ENCODE measurements at regions not wholly inside any gene's neighbourhood (a gene's known extent, or its start where the extent isn't known, plus 50 kb on each side); places are given as distances from the start of the nearest gene placed in this dataset.
"Not testable (repeated sequence)": the region's sequence is repeated elsewhere in the genome, so short reads cannot be mapped to it uniquely, and the experiment has no call there.

DNA sequence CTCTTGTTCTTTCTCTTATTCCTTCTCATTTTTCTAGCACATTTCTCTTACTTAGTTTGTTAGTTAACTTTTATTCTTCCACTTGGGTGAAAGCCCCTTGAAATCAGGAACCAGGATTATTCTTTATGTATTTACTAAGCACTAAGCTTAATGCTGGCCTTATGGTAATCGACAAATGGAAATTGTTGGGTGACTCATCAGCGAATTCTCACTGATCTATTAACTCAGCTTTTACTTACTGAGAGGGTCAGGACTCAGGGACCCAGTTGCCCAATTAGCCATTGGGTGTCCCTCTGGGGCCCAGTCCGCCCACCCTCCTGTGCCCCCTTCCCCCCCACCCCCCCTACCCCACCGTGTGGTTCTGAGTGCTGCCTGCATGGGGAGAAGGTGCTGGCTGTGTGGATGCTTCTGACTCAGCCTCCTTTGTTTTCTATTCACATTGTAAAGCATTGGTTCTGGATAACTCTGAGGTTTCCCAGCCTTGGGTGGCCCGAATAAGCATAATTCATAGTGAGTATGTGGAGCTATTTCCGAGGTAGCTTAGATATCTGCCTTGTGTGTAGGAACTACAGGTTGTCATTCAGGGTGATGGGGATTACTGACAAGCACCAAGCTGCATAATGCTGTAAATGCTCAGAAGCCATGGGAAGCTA is 240.9 kb downstream of the FGF9 start:
- no peak overlapping the region for H3K4me3 ChIP-seq (ENCODE audit: low read depth, low read length)
- no CpG with 5 or more reads among the region's 6 CpGs for WGBS (ENCODE audit: extremely low coverage, insufficient coverage, insufficient read length)
- no peak overlapping the region for H2BK5ac ChIP-seq (ENCODE audit: low read depth, low read length, poor library complexity)
- no peak overlapping the region for H2AK5ac ChIP-seq (ENCODE audit: low read length)
- no peak overlapping the region for H4K8ac ChIP-seq (ENCODE audit: low read depth, low read length)
- no peak overlapping the region for H3K9ac ChIP-seq (ENCODE audit: low read length)
- H3K4me2 ChIP-seq (ENCODE audit: low read length): no peak overlapping the region
- no peak overlapping the region for H2BK12ac ChIP-seq (ENCODE audit: low read length)
- no peak overlapping the region for H2BK120ac ChIP-seq (ENCODE audit: insufficient read depth, low read length, poor library complexity)
- no peak overlapping the region for H2AFZ ChIP-seq (ENCODE audit: insufficient read depth, low read length, poor library complexity)
- no peaks in the 10 kb centered on the region for H3K27me3 ChIP-seq (ENCODE audit: insufficient read depth, low read length)
- no peaks in the 10 kb centered on the region for H3K9me3 ChIP-seq (ENCODE audit: insufficient read depth, low read depth, low read length)
- H3K18ac ChIP-seq (ENCODE audit: low read length): no peak overlapping the region
- DNase-seq: no peak
- H3K27ac ChIP-seq (ENCODE audit: low read depth, low read length): no peak overlapping the region
- no peaks in the 10 kb centered on the region for H3K79me1 ChIP-seq (ENCODE audit: low read length)
- no peak overlapping the region for H3K14ac ChIP-seq (ENCODE audit: low read length)
- H4K91ac ChIP-seq (ENCODE audit: low read depth, low read length): no peak overlapping the region
- H3K23ac ChIP-seq (ENCODE audit: low read length): no peak overlapping the region
- no peak overlapping the region for H3K4ac ChIP-seq (ENCODE audit: low read depth, low read length)
- no peaks in the 10 kb centered on the region for H3K79me2 ChIP-seq (ENCODE audit: control insufficient read depth, insufficient read depth, low read length, poor library complexity)
- no peaks in the 10 kb centered on the region for H3K4me1 ChIP-seq (ENCODE audit: control insufficient read depth in 1 of 2, insufficient read depth in 2 of 2, low read length in 2 of 2)
- H4K12ac ChIP-seq (ENCODE audit: low read depth, low read length): no peak overlapping the region
- no peaks in the 10 kb centered on the region for H3K36me3 ChIP-seq (ENCODE audit: control insufficient read depth in 1 of 2, insufficient read depth in 2 of 2, low read length in 2 of 2)

DNA sequence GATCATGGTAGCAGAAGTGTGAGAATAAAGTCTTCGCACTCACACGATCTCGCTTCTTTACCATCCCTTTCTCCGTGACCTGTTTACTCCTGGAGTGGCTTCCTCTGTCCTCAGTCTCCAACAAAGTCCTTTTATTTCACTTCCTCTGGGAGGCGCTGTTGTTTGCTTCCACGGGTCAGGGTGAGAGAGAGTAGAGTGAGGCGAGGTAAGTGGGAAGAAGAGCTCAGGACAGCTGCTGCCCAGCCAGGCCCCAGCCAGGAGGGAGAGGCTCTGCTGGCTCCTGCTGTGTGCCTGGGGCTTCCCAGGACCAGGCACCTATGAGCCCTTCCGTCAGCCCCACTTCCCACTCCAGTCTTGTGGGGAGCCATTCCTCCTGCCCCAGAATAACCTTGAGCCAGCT is 242.1 kb downstream of the FGF9 start:
- no peak overlapping the region for H2AK5ac ChIP-seq (ENCODE audit: low read length)
- no peaks in the 10 kb centered on the region for H3K4me1 ChIP-seq (ENCODE audit: control insufficient read depth in 1 of 2, insufficient read depth in 2 of 2, low read length in 2 of 2)
- H3K18ac ChIP-seq (ENCODE audit: low read length): no peak overlapping the region
- H3K79me2 ChIP-seq (ENCODE audit: control insufficient read depth, insufficient read depth, low read length, poor library complexity): no peaks in the 10 kb centered on the region
- H3K14ac ChIP-seq (ENCODE audit: low read length): no peak overlapping the region
- no peak overlapping the region for H3K4me3 ChIP-seq (ENCODE audit: low read depth, low read length)
- no peaks in the 10 kb centered on the region for H3K9me3 ChIP-seq (ENCODE audit: insufficient read depth, low read depth, low read length)
- no peak overlapping the region for H4K91ac ChIP-seq (ENCODE audit: low read depth, low read length)
- no peak for DNase-seq
- no peaks in the 10 kb centered on the region for H3K36me3 ChIP-seq (ENCODE audit: control insufficient read depth in 1 of 2, insufficient read depth in 2 of 2, low read length in 2 of 2)
- H3K9ac ChIP-seq (ENCODE audit: low read length): no peak overlapping the region
- H4K8ac ChIP-seq (ENCODE audit: low read depth, low read length): no peak overlapping the region
- no peak overlapping the region for H2BK120ac ChIP-seq (ENCODE audit: insufficient read depth, low read length, poor library complexity)
- H3K23ac ChIP-seq (ENCODE audit: low read length): no peak overlapping the region
- H4K12ac ChIP-seq (ENCODE audit: low read depth, low read length): no peak overlapping the region
- no peak overlapping the region for H2AFZ ChIP-seq (ENCODE audit: insufficient read depth, low read length, poor library complexity)
- no peak overlapping the region for H2BK12ac ChIP-seq (ENCODE audit: low read length)
- no peak overlapping the region for H3K27ac ChIP-seq (ENCODE audit: low read depth, low read length)
- H3K79me1 ChIP-seq (ENCODE audit: low read length): no peaks in the 10 kb centered on the region
- H3K27me3 ChIP-seq (ENCODE audit: insufficient read depth, low read length): no peaks in the 10 kb centered on the region
- no peak overlapping the region for H3K4ac ChIP-seq (ENCODE audit: low read depth, low read length)
- no peak overlapping the region for H3K4me2 ChIP-seq (ENCODE audit: low read length)
- H2BK5ac ChIP-seq (ENCODE audit: low read depth, low read length, poor library complexity): no peak overlapping the region
- no CpG with 5 or more reads among the region's 8 CpGs for WGBS (ENCODE audit: extremely low coverage, insufficient coverage, insufficient read length)

DNA sequence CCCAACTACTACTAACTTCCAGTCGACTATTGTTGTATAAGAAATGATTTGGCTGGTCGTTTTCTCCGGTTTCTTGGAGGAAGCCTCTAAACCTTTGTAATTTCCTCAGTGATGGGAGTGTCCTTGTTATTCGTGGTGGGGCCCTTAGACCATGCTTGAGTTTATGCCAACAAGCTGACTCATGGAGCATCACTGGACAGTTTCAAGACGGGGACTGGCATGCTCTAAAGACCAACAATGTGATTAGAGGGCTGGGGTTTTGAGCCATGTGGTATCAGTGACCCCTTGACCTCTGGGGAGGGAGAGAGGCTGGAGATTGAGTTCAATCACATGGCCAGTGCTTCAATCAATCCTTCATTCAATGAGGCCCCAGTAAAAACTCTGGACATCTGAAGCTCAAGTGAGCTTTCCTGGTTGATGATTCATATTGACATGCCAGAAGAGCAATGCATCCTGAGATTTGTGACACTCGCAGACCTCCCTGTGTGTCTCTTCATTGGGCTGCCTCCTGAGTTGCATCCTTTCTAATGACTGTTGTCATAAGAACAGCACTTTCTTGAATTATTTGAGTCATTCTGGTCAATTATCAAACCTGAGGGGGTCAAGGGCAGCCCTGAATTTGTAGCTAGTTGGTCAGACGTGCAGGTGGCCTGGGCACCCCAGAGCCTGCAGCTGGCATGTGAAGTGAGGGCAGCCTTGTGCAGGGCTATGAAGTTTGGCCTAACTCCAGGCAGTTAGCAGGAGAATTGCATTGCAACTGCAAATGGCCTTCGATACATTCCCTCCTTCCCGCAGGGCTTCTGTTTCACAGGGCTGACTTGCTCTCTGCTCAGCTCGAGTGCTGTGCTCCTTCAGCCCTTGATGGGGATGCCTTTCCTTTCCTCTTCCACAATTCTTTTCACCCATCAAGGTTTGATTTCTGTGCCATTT is 246.5 kb downstream of the FGF9 start:
- no CpG with 5 or more reads among the region's 10 CpGs for WGBS (ENCODE audit: extremely low coverage, insufficient coverage, insufficient read length)
- Histone ChIP-seq H3K4me1 (ENCODE audit: control insufficient read depth in 1 of 2, insufficient read depth in 2 of 2, low read length in 2 of 2) (no peaks in the 10 kb centered on the region), H4K12ac (ENCODE audit: low read depth, low read length) (no peak overlapping the region), H3K79me2 (ENCODE audit: control insufficient read depth, insufficient read depth, low read length, poor library complexity) (no peaks in the 10 kb centered on the region), H3K23ac (ENCODE audit: low read length) (no peak overlapping the region), H3K79me1 (ENCODE audit: low read length) (no peaks in the 10 kb centered on the region), H2BK120ac (ENCODE audit: insufficient read depth, low read length, poor library complexity) (no peak overlapping the region), H3K4ac (ENCODE audit: low read depth, low read length) (no peak overlapping the region), H3K27ac (ENCODE audit: low read depth, low read length) (no peak overlapping the region), H2BK12ac (ENCODE audit: low read length) (no peak overlapping the region), H3K4me2 (ENCODE audit: low read length) (no peak overlapping the region), H4K91ac (ENCODE audit: low read depth, low read length) (no peak overlapping the region), H3K4me3 (ENCODE audit: low read depth, low read length) (no peak overlapping the region), H4K8ac (ENCODE audit: low read depth, low read length) (no peak overlapping the region), H2BK5ac (ENCODE audit: low read depth, low read length, poor library complexity) (no peak overlapping the region), H2AK5ac (ENCODE audit: low read length) (no peak overlapping the region), H3K18ac (ENCODE audit: low read length) (no peak overlapping the region), H2AFZ (ENCODE audit: insufficient read depth, low read length, poor library complexity) (no peak overlapping the region), H3K36me3 (ENCODE audit: control insufficient read depth in 1 of 2, insufficient read depth in 2 of 2, low read length in 2 of 2) (no peaks in the 10 kb centered on the region), H3K27me3 (ENCODE audit: insufficient read depth, low read length) (no peaks in the 10 kb centered on the region), H3K9me3 (ENCODE audit: insufficient read depth, low read depth, low read length) (peaks cover 4% of the 10 kb centered on the region), H3K9ac (ENCODE audit: low read length) (no peak overlapping the region), H3K14ac (ENCODE audit: low read length) (no peak overlapping the region)
- DNase-seq: no peak

- not testable (repeated sequence) for H3K23ac ChIP-seq (ENCODE audit: low read length); H3K9ac ChIP-seq (ENCODE audit: low read length); H2BK5ac ChIP-seq (ENCODE audit: low read depth, low read length, poor library complexity); H3K4me3 ChIP-seq (ENCODE audit: low read depth, low read length); H4K91ac ChIP-seq (ENCODE audit: low read depth, low read length); H2AFZ ChIP-seq (ENCODE audit: insufficient read depth, low read length, poor library complexity); H3K27ac ChIP-seq (ENCODE audit: low read depth, low read length); H3K36me3 ChIP-seq (ENCODE audit: control insufficient read depth in 1 of 2, insufficient read depth in 2 of 2, low read length in 2 of 2); H3K4me2 ChIP-seq (ENCODE audit: low read length); H3K79me1 ChIP-seq (ENCODE audit: low read length); H3K79me2 ChIP-seq (ENCODE audit: control insufficient read depth, insufficient read depth, low read length, poor library complexity); H2AK5ac ChIP-seq (ENCODE audit: low read length); H3K14ac ChIP-seq (ENCODE audit: low read length); H3K4ac ChIP-seq (ENCODE audit: low read depth, low read length); DNase-seq; H2BK12ac ChIP-seq (ENCODE audit: low read length); H4K8ac ChIP-seq (ENCODE audit: low read depth, low read length); H3K27me3 ChIP-seq (ENCODE audit: insufficient read depth, low read length); H3K4me1 ChIP-seq (ENCODE audit: control insufficient read depth in 1 of 2, insufficient read depth in 2 of 2, low read length in 2 of 2); H2BK120ac ChIP-seq (ENCODE audit: insufficient read depth, low read length, poor library complexity); H4K12ac ChIP-seq (ENCODE audit: low read depth, low read length); H3K9me3 ChIP-seq (ENCODE audit: insufficient read depth, low read depth, low read length); H3K18ac ChIP-seq (ENCODE audit: low read length)
- WGBS (ENCODE audit: extremely low coverage, insufficient coverage, insufficient read length): no CpG with 5 or more reads among the region's 31 CpGs
Measured at GRCh38 chr13:21920802-21921201, 249.9 kb downstream of the FGF9 start.
